NCI-H446 treated with DMSO at 0.1 percent for 48 hours (cell line): ENCODE measurements at regions not wholly inside any gene's neighbourhood (a gene's known extent, or its start where the extent isn't known, plus 50 kb on each side); places are given as distances from the start of the nearest gene placed in this dataset.

Source experiments
- DNase-seq: peaks from one replicate; lab custom pipeline; 2025; lab: John Stamatoyannopoulos, UW

- peak; percentile 24 for DNase-seq
Measured at GRCh38 chrX:10900585-10901289, 210.4 kb upstream of the HCCS start.

GRCh38 chrX:10901290-10901633 lies 209.9 kb upstream of the HCCS start:
- DNase-seq = no peak

GRCh38 chrX:10902001-10902400 lies 209.1 kb upstream of the HCCS start:
- peak; percentile 20 for DNase-seq

GRCh38 chrX:10903523-10903922 lies 207.6 kb upstream of the HCCS start:
- no peak for DNase-seq

GRCh38 chrX:10904220-10904619 lies 206.9 kb upstream of the HCCS start:
- no peak for DNase-seq

- DNase-seq = no peak
Measured at GRCh38 chrX:10906866-10907265, 204.3 kb upstream of the HCCS start.

- DNase-seq = peak; percentile 46
Measured at GRCh38 chrX:10922159-10922558, 189.0 kb upstream of the HCCS start.

GRCh38 chrX:10922835-10923234 lies 188.3 kb upstream of the HCCS start:
- no peak for DNase-seq

GRCh38 chrX:10923466-10923865 lies 187.7 kb upstream of the HCCS start:
- no peak for DNase-seq

- DNase-seq = no peak
Measured at GRCh38 chrX:10926404-10926803, 184.7 kb upstream of the HCCS start.

GRCh38 chrX:10926891-10927290 lies 184.2 kb upstream of the HCCS start:
- DNase-seq = no peak

GRCh38 chrX:10929747-10930146 lies 181.4 kb upstream of the HCCS start:
- DNase-seq = no peak

- DNase-seq = no peak
Measured at GRCh38 chrX:10930151-10930550, 181.0 kb upstream of the HCCS start.

- no peak for DNase-seq
Measured at GRCh38 chrX:10931976-10932375, 179.2 kb upstream of the HCCS start.

- peak; percentile 0 for DNase-seq
Measured at GRCh38 chrX:10932842-10933440, 178.2 kb upstream of the HCCS start.

- DNase-seq = no peak
Measured at GRCh38 chrX:10935501-10935900, 175.6 kb upstream of the HCCS start.

- no peak for DNase-seq
Measured at GRCh38 chrX:10936976-10937375, 174.2 kb upstream of the HCCS start.

- no peak for DNase-seq
Measured at GRCh38 chrX:10938365-10938923, 172.7 kb upstream of the HCCS start.

GRCh38 chrX:10939424-10939823 lies 171.7 kb upstream of the HCCS start:
- DNase-seq = no peak

GRCh38 chrX:10944136-10944885 lies 166.8 kb upstream of the HCCS start:
- DNase-seq = no peak

GRCh38 chrX:10945498-10945897 lies 165.6 kb upstream of the HCCS start:
- peak; percentile 67 for DNase-seq

GRCh38 chrX:10949541-10949940 lies 161.6 kb upstream of the HCCS start:
- DNase-seq = no peak

- no peak for DNase-seq
Measured at GRCh38 chrX:10952619-10953018, 158.5 kb upstream of the HCCS start.
